G401.6 (cell line): ENCODE measurements at regions not wholly inside any gene's neighbourhood (a gene's known extent, or its start where the extent isn't known, plus 50 kb on each side); places are given as distances from the start of the nearest gene placed in this dataset.

Source experiments
- FAIRE-seq: peaks from 2 replicates; lab custom pipeline; 2012; peaks lifted over from hg19 to GRCh38; lab: Jason Lieb, UNC

DNA sequence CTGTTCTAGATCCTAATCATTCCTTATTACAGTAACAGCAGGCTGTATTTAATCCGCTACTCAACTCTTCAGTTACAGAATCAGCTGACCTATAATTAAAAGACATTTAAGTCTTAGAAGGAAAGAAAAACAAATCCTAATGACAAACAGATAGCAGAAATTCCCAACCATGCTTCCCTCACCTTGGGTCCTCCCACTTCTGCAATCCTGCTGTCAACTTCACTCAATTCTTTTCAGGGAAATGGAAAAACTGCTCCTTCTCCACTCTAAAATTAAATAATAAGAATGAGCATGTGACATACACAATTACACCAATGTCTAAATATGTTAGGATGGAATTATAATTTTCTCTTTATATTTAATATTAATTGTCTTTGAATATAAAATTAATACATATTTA lies 182.6 kb upstream of the LYPLAL1 start:
- FAIRE-seq: no peak

DNA sequence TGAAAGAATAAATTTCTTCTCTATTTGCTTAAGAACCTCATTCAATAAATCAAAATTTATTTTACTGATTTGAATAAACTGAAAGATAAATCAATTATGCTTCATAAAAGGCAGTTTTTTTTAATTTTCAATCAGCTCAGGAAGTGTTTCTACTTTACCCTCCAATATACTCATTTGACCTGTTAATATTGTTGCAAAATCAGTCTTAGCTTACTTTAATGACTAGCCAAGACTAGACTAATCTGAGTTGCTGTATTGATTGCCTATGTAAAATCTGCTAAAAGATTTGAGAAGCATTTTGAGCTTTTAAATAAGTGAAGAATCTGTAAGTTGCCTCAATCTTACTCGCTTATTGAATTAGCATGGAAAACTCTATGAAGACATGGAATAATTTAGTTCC lies 179.1 kb upstream of the LYPLAL1 start:
- FAIRE-seq: no peak

GRCh38 chr1:218995091-218995665 lies 178.5 kb upstream of the LYPLAL1 start:
- FAIRE-seq: no peak

DNA sequence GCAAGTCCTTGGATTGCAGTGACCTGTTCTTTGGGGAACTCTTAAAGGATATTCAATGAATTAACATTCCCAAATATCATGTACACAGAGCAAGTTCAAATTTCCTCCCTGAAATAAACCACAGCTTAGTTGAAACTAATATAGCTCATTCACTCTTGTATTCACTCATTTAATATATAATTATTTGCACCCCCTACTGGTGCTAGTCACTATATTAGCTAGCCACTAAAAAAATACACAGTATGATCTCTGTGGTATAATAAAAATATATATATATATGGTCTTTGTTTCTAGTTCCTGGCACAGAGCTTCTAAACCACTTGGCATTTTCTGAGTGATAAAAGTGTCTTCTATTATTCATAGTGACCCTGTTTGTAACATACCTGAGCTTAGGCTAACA lies 177.3 kb upstream of the LYPLAL1 start:
- FAIRE-seq: no peak

GRCh38 chr1:219000005-219000404 lies 173.7 kb upstream of the LYPLAL1 start:
- no peak for FAIRE-seq

DNA sequence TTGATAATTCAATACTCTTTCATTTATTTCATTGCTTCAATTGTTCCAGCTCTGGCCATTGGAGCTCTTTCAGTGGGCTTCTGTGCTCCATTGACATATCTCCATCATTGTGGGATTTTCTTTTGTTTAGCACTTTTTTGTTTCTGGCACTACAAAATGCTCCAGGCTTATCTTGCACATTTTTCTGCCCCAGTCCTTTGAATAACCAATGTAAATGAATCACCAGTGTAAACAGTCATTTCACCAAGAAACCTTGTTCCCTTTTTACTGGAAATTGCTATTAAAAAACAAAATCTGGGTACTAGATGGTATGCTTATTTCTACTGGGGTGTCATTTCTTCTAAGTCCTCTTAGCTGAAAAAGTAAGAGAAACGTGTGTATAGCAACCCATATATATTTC lies 173.0 kb upstream of the LYPLAL1 start:
- FAIRE-seq: no peak

GRCh38 chr1:219010720-219011119 lies 163.0 kb upstream of the LYPLAL1 start:
- FAIRE-seq: no peak

GRCh38 chr1:219020386-219020785 lies 153.3 kb upstream of the LYPLAL1 start:
- FAIRE-seq: no peak

- no peak for FAIRE-seq
These were observed 152.8 kb upstream of the LYPLAL1 start for GRCh38 chr1:219020846-219021245.

- no peak for FAIRE-seq
These were observed 146.5 kb upstream of the LYPLAL1 start for GRCh38 chr1:219027146-219027673.

DNA sequence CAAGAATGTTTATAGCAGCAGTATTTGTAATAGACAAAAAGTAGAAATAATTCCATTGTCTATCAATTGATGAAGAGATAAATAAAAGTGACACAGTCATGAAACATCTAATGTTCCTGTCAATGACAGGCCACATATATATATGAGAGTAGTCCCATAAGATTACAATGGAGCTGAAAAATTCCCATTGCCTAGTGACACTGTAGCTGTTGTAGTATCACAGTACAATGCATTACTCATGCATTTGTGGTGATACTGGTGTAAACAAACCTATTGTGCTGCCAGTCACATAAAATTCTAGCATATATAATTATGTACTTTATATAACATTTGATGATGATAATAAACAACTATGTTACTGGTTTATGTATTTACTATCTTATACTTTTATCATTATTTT lies 141.9 kb upstream of the LYPLAL1 start:
- FAIRE-seq: no peak

DNA sequence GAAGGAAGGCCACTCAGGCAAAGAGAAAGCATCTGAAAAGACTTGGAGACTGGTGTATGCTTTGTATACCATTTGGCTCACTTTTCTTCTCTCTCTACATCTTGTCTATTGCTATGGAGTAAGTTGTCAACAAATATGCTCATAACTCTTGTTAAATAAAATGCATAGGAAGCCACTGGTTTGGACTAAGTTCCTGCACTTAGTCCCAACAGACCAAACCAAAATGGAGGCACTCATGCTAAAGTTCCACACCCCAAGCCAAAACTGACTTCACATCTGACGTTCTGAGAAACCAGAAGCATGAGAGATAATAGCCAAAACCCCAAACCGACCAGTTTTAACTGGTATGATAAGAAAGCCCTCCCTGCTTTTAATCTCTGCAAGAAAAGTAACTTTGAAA lies 135.3 kb upstream of the LYPLAL1 start:
- no peak for FAIRE-seq

DNA sequence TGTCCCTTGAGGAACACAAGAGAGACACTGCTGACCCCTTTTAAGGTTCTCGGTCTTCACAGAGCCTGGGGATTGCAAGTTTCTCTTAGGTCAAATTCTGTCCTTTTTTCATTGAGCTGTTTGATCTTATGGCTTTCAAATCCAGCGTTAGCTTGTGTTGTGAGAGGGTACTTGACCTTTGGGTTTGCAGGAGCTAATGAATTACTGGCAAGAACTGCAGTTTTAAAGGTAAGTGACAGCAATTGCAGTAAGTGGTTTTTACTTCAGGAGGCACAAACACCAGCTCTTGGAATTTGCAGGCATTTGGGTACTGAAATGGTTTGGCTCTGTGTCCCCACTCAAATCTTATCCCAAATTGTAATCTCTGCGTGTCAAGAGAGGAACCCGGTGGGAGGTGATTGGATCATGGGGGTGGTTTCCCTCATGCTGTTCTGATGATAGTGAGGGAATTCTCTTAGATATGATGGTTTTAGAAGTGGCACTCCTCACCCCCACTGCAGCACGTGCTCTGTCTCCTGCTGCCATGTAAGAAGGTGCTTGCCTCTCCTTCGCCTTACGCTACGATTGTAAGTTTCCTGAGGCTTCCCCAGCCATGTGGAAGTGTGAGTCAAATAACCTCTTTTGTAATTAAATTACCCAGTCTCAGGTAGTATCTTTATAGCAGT lies 134.5 kb upstream of the LYPLAL1 start:
- FAIRE-seq: no peak

DNA sequence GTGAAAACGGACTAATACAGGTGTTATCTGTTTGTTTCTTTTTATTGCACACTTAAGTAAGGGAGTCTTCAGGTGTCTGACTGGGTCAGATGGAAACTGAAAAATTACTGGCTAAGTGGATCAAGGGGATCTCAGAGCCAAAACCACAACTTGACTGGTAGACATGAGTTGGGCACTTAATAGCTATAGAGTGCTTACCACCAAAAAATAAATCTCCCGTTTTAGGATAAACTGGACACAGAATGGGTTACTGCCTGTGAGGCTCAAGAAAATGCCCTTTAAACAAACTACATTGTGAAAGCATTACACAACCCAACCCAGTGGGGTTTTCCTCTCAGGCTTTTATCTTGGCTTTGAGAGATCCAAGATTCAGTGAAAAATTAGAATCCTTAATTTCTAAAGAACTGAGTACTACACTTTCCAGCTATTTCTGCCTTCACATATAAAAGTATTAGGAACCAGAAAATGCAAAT lies 134.0 kb upstream of the LYPLAL1 start:
- FAIRE-seq: no peak

DNA sequence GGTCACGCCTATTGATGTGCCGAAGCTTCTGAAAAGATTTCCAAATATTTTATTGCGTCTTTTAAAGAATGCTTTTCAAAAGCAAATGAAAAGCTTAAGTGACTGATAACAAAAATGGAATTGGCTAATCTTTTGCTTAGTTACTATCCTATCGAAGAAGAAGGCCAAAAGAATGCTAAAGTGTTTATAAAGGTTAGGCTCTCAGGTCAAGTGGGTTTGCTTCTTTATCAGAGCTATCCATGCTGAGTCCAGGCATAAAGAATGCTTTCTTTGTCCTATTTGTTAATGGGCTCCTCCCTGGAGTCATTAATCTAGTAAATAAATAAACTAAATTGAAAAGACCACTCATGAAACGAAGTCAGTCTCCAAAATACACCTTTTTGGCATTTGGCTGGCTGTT lies 133.4 kb upstream of the LYPLAL1 start:
- no peak for FAIRE-seq

GRCh38 chr1:219041141-219041540 lies 132.5 kb upstream of the LYPLAL1 start:
- FAIRE-seq: no peak

DNA sequence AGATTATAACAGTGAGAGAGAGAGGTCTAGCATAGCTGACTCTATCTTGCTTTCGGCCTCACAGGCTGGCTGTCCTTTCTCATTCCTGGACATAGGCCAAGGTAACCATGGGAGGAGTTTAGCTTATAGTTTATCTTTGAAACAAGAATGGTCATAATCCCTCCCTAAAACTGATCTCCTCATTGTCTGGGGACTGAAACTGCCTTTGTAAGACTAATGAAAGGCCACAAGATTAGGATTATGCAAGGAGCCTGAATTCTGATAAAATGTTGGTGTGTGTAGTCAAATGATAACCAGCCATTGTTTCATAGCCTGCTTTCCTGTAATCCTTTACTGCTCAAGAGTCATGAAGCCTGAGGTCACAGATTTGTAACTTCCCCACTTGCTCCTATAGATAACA lies 131.9 kb upstream of the LYPLAL1 start:
- FAIRE-seq: no peak

DNA sequence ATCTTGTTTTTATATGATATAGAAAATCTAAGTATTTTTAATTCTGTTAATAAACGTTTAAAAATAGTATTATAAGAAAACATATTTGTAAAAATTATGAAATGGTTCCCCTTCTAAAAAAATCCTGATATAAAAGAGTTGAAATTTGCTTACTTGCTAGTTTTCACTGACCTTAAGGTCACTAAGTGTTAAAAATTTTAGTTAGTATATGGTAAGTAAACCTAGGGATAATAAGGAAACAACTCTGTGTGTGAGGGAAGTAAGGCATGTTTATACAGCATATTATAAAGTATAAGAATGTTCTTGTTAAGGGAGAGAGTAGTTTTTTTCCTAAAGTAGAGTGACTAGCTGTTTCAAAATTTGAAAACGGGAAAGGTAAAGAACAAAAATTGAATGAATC lies 130.9 kb upstream of the LYPLAL1 start:
- FAIRE-seq: no peak

- FAIRE-seq: no peak
These were observed 128.4 kb upstream of the LYPLAL1 start for GRCh38 chr1:219045246-219045645.

DNA sequence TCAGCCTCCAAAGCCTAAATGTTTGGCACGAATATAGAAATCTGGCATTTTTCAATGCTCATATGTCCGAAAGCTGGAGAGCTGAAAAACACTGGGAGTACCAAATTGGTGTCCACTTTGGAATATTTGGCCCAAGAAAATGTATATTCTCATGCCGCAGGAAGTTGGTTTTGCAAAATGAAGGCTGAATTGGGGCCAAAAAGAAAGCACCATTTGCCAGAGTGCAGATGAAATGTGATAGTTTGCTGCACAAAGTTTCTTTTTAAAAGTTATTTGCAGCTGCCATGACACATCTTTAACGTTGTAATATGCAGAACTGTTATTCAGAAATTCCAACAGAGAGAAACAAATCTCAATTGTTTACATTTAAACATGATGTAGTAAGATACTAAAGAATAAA lies 124.2 kb upstream of the LYPLAL1 start:
- FAIRE-seq: no peak

DNA sequence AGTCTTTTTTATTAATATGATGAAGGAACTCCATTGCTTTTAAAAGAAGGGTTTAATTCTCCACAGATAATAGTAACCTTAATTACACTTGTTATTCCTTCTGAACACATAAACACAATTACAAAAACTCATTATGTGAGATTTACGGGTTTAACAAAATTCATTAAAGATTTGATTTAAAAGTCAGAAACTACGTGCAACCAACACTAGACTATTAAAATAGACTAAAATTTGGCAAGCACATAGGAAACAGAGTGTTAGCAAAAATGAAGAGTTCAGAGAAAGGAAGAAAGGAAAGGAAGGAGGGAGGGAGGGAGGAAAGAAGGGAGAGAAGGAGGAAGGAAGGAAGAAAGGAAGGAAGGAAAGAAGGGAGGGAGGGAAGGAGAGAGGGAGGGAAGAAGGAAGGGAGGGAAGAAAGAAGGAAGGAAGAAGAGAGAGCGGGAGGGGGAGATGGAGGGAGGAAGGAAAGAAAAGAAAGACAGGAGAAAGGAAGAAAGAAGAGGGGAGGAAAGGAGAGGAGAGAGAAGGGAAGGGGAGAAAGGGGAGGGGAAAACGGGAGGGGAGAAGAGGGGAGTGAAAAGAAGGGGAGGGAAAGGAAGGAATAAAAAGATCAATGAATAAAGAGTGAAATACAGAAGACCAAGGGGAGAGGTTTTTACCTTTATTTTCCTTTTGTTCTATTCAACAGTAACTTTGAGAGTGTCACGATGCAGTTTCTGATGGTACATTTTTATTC lies 123.4 kb upstream of the LYPLAL1 start:
- no peak for FAIRE-seq

DNA sequence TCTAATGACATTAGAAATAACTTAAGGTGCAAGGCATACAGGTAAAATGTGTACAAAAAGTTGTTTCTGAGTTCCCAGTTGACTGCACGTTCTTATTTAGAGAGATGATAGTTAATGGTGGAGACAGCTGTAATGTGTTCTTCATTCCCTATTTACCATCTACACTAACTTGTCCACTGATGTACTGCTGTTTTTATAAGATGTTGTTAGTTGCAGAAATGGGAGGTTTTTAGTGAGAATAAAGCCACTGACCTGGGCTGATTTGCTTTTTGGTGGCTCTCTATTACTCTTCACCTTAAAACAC lies 122.9 kb upstream of the LYPLAL1 start:
- no peak for FAIRE-seq

- FAIRE-seq: no peak
These were observed 122.1 kb upstream of the LYPLAL1 start for GRCh38 chr1:219051547-219051946.
